LNCAP (cell line): ENCODE measurements at regions not wholly inside any gene's neighbourhood (a gene's known extent, or its start where the extent isn't known, plus 50 kb on each side); places are given as distances from the start of the nearest gene placed in this dataset.

Source experiments
- TF ChIP-seq, protein P1 (sequence below): fragments of 450-650 bp; IDR thresholded peaks from 2 replicates; pipeline ENCODE4 v1.5.1; 2017; ENCODE audit warnings: mild to moderate bottlenecking

DNA sequence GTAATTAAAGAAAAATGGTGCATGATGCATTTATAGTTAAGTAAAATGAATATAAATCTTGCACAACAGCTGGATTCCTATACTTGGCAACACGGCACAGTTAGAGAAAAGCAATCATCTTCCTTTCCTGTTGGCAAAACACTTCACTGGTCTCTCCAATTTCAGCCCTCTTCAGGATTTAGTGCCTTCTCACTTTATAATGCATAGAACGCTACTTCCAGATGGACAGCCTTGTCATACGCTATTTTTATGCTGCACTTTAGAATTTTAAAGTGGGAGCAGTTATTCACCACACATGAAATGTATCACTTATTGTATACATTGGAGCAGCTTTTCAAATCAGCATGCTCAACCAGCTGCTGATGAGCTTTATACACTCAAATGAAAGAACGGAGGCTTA, 194.4 kb upstream of the GBE1 start:
- TF ChIP-seq, protein P1, sequence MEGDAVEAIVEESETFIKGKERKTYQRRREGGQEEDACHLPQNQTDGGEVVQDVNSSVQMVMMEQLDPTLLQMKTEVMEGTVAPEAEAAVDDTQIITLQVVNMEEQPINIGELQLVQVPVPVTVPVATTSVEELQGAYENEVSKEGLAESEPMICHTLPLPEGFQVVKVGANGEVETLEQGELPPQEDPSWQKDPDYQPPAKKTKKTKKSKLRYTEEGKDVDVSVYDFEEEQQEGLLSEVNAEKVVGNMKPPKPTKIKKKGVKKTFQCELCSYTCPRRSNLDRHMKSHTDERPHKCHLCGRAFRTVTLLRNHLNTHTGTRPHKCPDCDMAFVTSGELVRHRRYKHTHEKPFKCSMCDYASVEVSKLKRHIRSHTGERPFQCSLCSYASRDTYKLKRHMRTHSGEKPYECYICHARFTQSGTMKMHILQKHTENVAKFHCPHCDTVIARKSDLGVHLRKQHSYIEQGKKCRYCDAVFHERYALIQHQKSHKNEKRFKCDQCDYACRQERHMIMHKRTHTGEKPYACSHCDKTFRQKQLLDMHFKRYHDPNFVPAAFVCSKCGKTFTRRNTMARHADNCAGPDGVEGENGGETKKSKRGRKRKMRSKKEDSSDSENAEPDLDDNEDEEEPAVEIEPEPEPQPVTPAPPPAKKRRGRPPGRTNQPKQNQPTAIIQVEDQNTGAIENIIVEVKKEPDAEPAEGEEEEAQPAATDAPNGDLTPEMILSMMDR = no peak

DNA sequence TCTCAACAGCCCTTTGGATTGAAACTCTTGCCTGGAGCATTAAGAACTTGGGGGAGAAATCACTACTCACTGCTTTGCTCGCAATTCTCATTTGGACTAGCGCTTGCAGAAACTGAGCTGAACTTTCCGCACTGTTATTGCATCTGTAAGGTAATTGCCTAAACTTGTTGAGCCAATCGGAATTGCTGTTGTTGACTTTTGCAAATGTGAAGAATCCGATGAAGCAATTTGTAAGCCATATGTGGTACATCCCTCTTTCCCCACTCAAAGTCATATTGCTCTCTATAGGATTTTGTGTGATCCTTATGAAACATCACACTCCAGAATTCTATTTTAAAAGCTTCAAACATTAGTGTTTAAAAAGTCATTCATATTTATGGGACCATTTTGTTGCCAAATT, 191.7 kb upstream of the GBE1 start:
- TF ChIP-seq, protein P1 = no peak

DNA sequence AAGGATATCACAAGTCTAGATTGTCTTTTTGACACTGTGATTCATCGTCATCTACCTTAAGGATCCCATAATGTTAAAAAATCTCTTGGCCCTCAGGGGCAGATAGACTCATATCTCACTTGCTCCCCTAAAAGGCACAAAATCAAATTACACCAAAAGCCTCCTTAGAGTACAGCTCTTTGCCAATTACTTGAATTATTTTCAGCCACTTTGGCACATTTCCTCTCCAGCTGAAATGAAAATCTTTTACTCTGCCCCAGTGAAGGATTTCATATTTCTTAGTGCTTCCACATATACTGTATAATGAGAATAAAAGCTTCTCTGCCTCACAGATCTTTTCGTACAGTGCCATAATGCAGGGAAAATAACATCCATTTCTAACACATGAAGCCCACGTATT, 190.7 kb upstream of the GBE1 start:
- TF ChIP-seq, protein P1 = no peak

DNA sequence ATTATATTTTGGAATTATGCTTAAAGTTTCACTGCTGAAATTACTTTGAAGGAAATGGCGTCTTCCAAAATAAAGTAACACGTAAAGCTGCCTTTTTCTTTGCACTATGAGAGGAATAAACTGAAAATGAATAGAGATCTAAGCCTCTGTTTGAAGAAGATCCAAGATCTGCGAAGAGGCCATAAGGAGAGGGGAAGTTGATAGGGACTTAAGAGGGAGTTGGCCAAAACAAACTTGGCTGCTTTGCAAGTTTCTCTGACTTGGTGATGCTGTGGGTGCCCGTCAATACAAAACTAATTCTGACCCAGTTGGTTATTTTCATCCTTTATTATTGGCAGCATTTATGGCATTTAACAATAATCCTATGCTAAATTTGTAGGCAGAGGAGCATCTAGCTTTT, 190.2 kb upstream of the GBE1 start:
- TF ChIP-seq, protein P1 = no peak

DNA sequence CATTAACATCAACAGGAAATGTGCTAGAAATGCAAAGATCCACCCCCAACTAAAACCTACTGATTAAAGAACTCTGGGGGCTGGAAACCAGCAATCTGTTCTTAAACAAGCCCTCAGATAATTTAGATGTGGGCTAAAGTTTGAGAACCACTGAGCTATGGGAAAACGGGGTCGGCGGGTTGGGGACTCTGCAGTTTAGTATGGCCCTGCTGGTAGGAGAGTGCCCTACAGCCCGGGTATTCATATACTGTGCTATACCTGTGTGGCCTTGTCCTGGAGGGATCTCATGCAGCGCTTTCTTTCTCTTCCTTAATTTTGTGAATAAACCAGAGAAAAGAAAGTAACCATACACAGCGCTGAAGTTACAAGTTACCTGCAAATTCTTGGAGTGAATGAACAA, 189.7 kb upstream of the GBE1 start:
- TF ChIP-seq, protein P1 = no peak

DNA sequence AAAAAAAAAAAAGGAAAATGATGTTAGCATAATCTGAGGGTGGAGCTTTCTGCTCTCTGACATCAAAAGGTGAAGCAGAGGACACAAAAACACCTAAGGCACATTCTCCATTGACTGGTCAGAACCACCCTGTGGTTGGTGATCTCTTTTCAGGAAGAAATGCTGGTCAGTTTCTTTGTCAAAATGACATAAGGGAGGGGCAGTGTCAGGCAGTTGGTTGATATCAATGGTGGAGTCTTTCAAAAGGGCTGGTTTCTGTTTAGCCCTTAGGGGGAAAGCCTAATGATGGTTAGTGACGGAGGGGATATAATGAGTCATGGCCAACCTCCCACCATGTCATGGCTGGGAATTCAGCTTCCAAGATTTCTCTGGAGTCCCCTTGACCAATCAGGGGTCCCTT, 185.9 kb upstream of the GBE1 start:
- TF ChIP-seq, protein P1 = no peak

DNA sequence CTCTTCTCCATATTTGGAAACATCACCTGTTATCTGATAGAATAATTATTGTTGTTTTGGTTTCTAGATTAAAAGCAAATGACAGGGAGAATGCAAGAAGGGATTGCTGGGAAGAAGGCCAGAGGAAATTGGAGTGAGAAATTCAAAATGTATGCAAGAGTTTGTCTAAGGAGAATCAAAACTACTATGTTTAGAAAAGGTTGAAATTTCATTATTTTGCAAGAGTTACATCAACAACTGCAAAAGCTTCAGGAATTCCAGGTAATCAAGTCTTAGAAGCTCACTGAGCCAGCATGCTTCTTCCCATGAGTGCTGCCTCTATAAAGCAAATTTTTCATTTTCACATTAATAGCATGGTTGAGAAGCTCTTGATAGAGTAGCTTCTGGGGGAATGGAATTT, 177.2 kb upstream of the GBE1 start:
- TF ChIP-seq, protein P1 = no peak

DNA sequence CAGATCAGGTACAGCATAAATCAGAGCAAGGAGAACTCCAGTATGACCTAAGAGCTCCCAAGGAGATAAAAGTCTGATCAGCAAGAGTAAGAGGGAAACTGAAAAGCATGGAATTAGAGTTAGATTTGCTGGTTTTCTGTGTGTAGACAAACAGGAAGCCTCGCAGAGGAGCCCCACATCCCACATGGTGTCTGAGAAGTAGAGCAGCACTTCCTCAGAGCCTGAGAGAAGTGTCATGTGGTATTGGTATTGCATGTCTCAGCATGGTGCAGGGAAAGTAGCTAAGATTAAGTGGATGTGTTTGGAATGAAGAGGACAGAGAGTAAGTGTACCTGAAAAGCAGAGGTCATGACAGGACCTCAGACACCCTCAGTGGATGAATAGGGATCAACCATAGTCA, 175.4 kb upstream of the GBE1 start:
- TF ChIP-seq, protein P1 = no peak
